A673 (cell line): ENCODE measurements at regions not wholly inside any gene's neighbourhood (a gene's known extent, or its start where the extent isn't known, plus 50 kb on each side); places are given as distances from the start of the nearest gene placed in this dataset.

Experiments
- BruUV-seq: library from RNA; stranded (reverse); fragments of 400-500 nt; replicated peaks from 2 replicates; lab custom pipeline; 2021; lab: Mats Ljungman, UMichigan
- CTCF ChIA-PET: fragments of 300-600 bp; sonication (Branson Sonifier 250); formaldehyde crosslinking; loops from one replicate; lab custom pipeline; 2022; ENCODE audit warnings: antibody characterized with exemption; lab: Charles Lee
- POLR2A ChIA-PET: fragments of 300-600 bp; sonication (Branson Sonifier 250); formaldehyde crosslinking; loops from one replicate; lab custom pipeline; 2022; ENCODE audit warnings: antibody characterized with exemption; ENCODE audit not compliant: low non-redundant PET; lab: Charles Lee
- DNase-seq: peaks from one replicate; pipeline ENCODE4 v3.0.0-alpha.2; 2015; ENCODE audit warnings: low spot score
- H3K27ac ChIP-seq: fragments of 200-600 bp; sonication (generic); 2 replicates; pipeline ENCODE4 v1.5.1; 2016; ENCODE audit warnings: mixed run types, low read depth, mild to moderate bottlenecking, mixed read lengths, antibody characterized with exemption, low read length; ENCODE audit not compliant: poor library complexity, severe bottlenecking
- H3K27me3 ChIP-seq: fragments of 200-600 bp; sonication (generic); replicated peaks from 2 replicates; pipeline ENCODE4 v1.6.1; 2017; ENCODE audit warnings: mixed run types, low read depth, mild to moderate bottlenecking, mixed read lengths, antibody characterized with exemption, low read length; ENCODE audit not compliant: insufficient read depth, poor library complexity
- H3K36me3 ChIP-seq: fragments of 200-600 bp; sonication (generic); 2 replicates; pipeline ENCODE4 v1.6.1; 2016; ENCODE audit warnings: mixed run types, mild to moderate bottlenecking, mixed read lengths, antibody characterized with exemption, low read length; ENCODE audit not compliant: insufficient read depth, poor library complexity, severe bottlenecking
- H3K4me1 ChIP-seq: fragments of 200-600 bp; sonication (generic); 2 replicates; pipeline ENCODE4 v1.6.1; 2017; ENCODE audit warnings: mixed run types, mild to moderate bottlenecking, mixed read lengths, antibody characterized with exemption, low read length; ENCODE audit not compliant: insufficient read depth, poor library complexity, severe bottlenecking
- H3K4me3 ChIP-seq: fragments of 200-600 bp; sonication (generic); 2 replicates; pipeline ENCODE4 v1.5.1; 2016; ENCODE audit warnings: low read depth, mixed run types, mild to moderate bottlenecking, mixed read lengths, low read length; ENCODE audit not compliant: poor library complexity, severe bottlenecking
- H3K9me3 ChIP-seq: fragments of 200-600 bp; sonication (generic); 2 replicates; pipeline ENCODE4 v1.6.1; 2016; ENCODE audit warnings: mixed run types, low read depth, mild to moderate bottlenecking, mixed read lengths, antibody characterized with exemption, low read length; ENCODE audit not compliant: poor library complexity, severe bottlenecking
- EZH2 ChIP-seq: fragments of 200-600 bp; sonication (generic); IDR thresholded peaks from 2 replicates; pipeline ENCODE4 v1.6.1; 2017; ENCODE audit warnings: borderline replicate concordance, low read depth, mild to moderate bottlenecking, mixed read lengths, antibody characterized with exemption, low read length; ENCODE audit not compliant: poor library complexity, severe bottlenecking
- intact Hi-C: fragments of 100-400 bp; cut with micrococcal nuclease; formaldehyde crosslinking; loops from one replicate; pipeline ENCODE4 v1.10.0; 2022; ENCODE audit not compliant: unreplicated experiment
- TF ChIP-seq, protein P1 (sequence below): fragments of 300-800, 200-600 bp; sonication (generic); conservative IDR thresholded peaks from 2 replicates; pipeline ENCODE4 v1.5.1; 2017; ENCODE audit warnings: low read depth, mild to moderate bottlenecking, antibody characterized with exemption, low read length, moderate library complexity, mixed read lengths

DNA sequence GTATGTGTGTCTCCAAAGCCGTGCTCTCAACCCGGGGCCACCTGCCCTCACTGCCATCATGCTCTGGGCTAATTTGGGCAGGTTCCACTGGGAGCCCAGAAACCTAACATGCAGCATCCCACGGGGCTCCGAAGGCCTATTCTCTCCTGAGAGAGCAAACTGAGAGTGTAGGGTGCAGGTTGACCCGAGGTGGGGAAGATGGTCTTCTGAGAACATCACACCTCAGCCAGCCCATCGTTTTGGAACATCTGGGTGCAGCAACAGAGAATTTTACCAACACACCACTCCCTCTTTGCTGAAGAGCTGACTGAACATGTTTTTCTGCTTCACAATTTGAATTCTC is 294.6 kb upstream of the TUT7 start:
- Histone ChIP-seq H3K4me3 (no peak overlapping the region), H3K27ac (peak overlapping the region; percentile 98), H3K27me3 (no peaks in the 10 kb centered on the region), H3K36me3 (no peaks in the 10 kb centered on the region), H3K9me3 (peaks cover 2% of the 10 kb centered on the region), H3K4me1 (peaks cover 87% of the 10 kb centered on the region)
- TF ChIP-seq EZH2, result no peak
- DNase-seq, result peak; percentile 76
- intact Hi-C loops, result loop anchor here (1.0 to 10.0 kb wide), 8 partner anchors 101 to 834 kb away; partner anchors contain the start of gene GAS1
- ChIA-PET POLR2A (interaction anchor here (0.7 to 0.9 kb wide), 3 partner anchors 689 to 853 kb away, joined by 3 to 6 read pairs (median 4); no protein-coding TSS in a partner anchor), CTCF (interaction anchor here (0.5 to 1.4 kb wide), 4 partner anchors 86 to 677 kb away, joined by 3 to 8 read pairs (median 4); partner anchors contain the start of gene GAS1)
- BruUV-seq, result TSS peak; percentile 39

GRCh38 chr9:86648156-86648827 is 294.1 kb upstream of the TUT7 start:
- intact Hi-C loops, result loop anchor here (1.0 to 10.0 kb wide), 8 partner anchors 101 to 834 kb away; partner anchors contain the start of gene GAS1
- POLR2A ChIA-PET, result interaction anchor here (0.6 to 0.9 kb wide), 4 partner anchors 83 to 854 kb away, joined by 3 to 6 read pairs (median 4); no protein-coding TSS in a partner anchor
- H3K9me3 ChIP-seq, result no peaks in the 10 kb centered on the region
- H3K27me3 ChIP-seq, result no peaks in the 10 kb centered on the region
- CTCF ChIA-PET, result interaction anchor here (0.5 to 1.4 kb wide), 4 partner anchors 85 to 677 kb away, joined by 3 to 8 read pairs (median 4); partner anchors contain the start of gene GAS1
- TF ChIP-seq, protein P1, sequence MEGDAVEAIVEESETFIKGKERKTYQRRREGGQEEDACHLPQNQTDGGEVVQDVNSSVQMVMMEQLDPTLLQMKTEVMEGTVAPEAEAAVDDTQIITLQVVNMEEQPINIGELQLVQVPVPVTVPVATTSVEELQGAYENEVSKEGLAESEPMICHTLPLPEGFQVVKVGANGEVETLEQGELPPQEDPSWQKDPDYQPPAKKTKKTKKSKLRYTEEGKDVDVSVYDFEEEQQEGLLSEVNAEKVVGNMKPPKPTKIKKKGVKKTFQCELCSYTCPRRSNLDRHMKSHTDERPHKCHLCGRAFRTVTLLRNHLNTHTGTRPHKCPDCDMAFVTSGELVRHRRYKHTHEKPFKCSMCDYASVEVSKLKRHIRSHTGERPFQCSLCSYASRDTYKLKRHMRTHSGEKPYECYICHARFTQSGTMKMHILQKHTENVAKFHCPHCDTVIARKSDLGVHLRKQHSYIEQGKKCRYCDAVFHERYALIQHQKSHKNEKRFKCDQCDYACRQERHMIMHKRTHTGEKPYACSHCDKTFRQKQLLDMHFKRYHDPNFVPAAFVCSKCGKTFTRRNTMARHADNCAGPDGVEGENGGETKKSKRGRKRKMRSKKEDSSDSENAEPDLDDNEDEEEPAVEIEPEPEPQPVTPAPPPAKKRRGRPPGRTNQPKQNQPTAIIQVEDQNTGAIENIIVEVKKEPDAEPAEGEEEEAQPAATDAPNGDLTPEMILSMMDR, result no peak
- TF ChIP-seq EZH2, result no peak
- H3K27ac ChIP-seq, result peak overlapping the region; percentile 98
- H3K36me3 ChIP-seq, result no peaks in the 10 kb centered on the region
- H3K4me1 ChIP-seq, result peaks cover 92% of the 10 kb centered on the region
- DNase-seq, result peak; percentile 94
- H3K4me3 ChIP-seq, result no peak overlapping the region
- BruUV-seq, result no TSS peak

DNA sequence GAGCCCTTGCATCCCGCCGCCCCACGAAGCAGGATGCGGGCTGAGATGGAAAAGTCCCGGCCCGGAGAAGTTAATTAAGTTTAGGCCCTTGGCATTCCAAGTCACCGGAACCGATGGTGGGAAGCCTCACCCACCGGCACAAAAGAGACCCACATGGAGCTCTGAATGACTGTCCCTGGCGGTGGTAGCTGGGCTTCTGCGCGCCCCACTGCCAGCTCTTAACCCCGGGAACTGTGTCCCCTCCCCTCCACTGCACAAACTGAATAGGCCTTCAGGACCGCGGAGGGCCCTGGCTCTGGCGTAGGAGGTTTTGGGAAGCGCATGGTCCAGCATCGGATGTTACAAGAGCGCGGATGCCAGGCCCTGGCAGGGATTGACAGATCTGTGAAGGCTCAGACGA is 291.1 kb upstream of the TUT7 start:
- Histone ChIP-seq H3K4me1 (peaks cover 87% of the 10 kb centered on the region), H3K27ac (peak overlapping the region; percentile 97), H3K4me3 (no peak overlapping the region), H3K27me3 (no peaks in the 10 kb centered on the region), H3K36me3 (no peaks in the 10 kb centered on the region), H3K9me3 (no peaks in the 10 kb centered on the region)
- TF ChIP-seq, protein P1, result no peak
- TF ChIP-seq EZH2, result no peak
- CTCF ChIA-PET, result no interaction called here
- BruUV-seq, result no TSS peak
- POLR2A ChIA-PET, result no interaction called here
- intact Hi-C loops, result loop anchor here (5.0 to 10.0 kb wide), 4 partner anchors 98 to 759 kb away; no protein-coding TSS in a partner anchor
- DNase-seq, result no peak
